ENCODE measurements at regions not wholly inside any gene's neighbourhood (a gene's known extent, or its start where the extent isn't known, plus 50 kb on each side); places are given as distances from the start of the nearest gene placed in this dataset.

GRCh38 chr17:71004413-71004812 lies 835.1 kb downstream of the KCNJ2 start:
- H3K27me3 ChIP-seq (ENCODE audit: control insufficient read depth in 4 of 4, insufficient read depth in 4 of 4, low read length in 3 of 4): no peaks in the 10 kb centered on the region
- H3K9ac ChIP-seq (ENCODE audit: low read depth in 1 of 2, low read length in 2 of 2): no peak overlapping the region
- H3K27ac ChIP-seq (ENCODE audit: low read depth in 1 of 2, low read length in 2 of 2): no peak overlapping the region
- H3K4me3 ChIP-seq (ENCODE audit: low read depth in 1 of 3, low read length in 3 of 3): no peak overlapping the region
- DNase-seq (ENCODE audit: low spot score): no peak
- H3K36me3 ChIP-seq (ENCODE audit: control insufficient read depth in 4 of 4, insufficient read depth in 3 of 4, low read depth in 1 of 4, low read length in 3 of 4): no peaks in the 10 kb centered on the region
- TF ChIP-seq ATF3 (IDR thresholded peaks at IDR 0.05) (no peak), GABPA (IDR thresholded peaks at IDR 0.05 in 1 of 2, conservative IDR thresholded peaks at IDR 0.05 in 1 of 2) (no peak), TAF1 (conservative IDR thresholded peaks at IDR 0.05) (no peak), FOXA2 (IDR thresholded peaks at IDR 0.05) (no peak), RAD21 (IDR thresholded peaks at IDR 0.05) (no peak), CTCF (IDR thresholded peaks at IDR 0.05; ENCODE audit: low read depth, low read length, missing input control) (no peak), EGR1 (IDR thresholded peaks at IDR 0.05; ENCODE audit: low read depth in 2 of 2) (no peak), RXRA (IDR thresholded peaks at IDR 0.05) (no peak), FOXA1 (IDR thresholded peaks at IDR 0.05) (no peak), NR2F2 (IDR thresholded peaks at IDR 0.05) (no peak)
- H3K9me3 ChIP-seq (ENCODE audit: control insufficient read depth in 4 of 4, low read length in 3 of 4): no peaks in the 10 kb centered on the region
- WGBS: 90% methylated on average over 6 of the region's 6 CpGs
- no peaks in the 10 kb centered on the region for H3K4me1 ChIP-seq (ENCODE audit: control insufficient read depth in 4 of 4, insufficient read depth in 4 of 4, low read length in 3 of 4)

GRCh38 chr17:71011391-71011790 lies 842.1 kb downstream of the KCNJ2 start:
- Histone ChIP-seq H3K9ac (ENCODE audit: low read depth in 1 of 2, low read length in 2 of 2) (no peak overlapping the region), H3K36me3 (ENCODE audit: control insufficient read depth in 4 of 4, insufficient read depth in 3 of 4, low read depth in 1 of 4, low read length in 3 of 4) (no peaks in the 10 kb centered on the region), H3K27ac (ENCODE audit: low read depth in 1 of 2, low read length in 2 of 2) (no peak overlapping the region), H3K27me3 (ENCODE audit: control insufficient read depth in 4 of 4, insufficient read depth in 4 of 4, low read length in 3 of 4) (no peaks in the 10 kb centered on the region), H3K4me1 (ENCODE audit: control insufficient read depth in 4 of 4, insufficient read depth in 4 of 4, low read length in 3 of 4) (no peaks in the 10 kb centered on the region), H3K9me3 (ENCODE audit: control insufficient read depth in 4 of 4, low read length in 3 of 4) (no peaks in the 10 kb centered on the region), H3K4me3 (ENCODE audit: low read depth in 1 of 3, low read length in 3 of 3) (no peak overlapping the region)
- DNase-seq (ENCODE audit: low spot score): no peak
- TF ChIP-seq JUND (IDR thresholded peaks at IDR 0.05) (no peak), CTCF (IDR thresholded peaks at IDR 0.05; ENCODE audit: low read depth, low read length, missing input control) (no peak), NR2F2 (IDR thresholded peaks at IDR 0.05) (no peak), RAD21 (IDR thresholded peaks at IDR 0.05) (no peak), HNF4G (IDR thresholded peaks at IDR 0.05) (no peak), FOXA1 (IDR thresholded peaks at IDR 0.05) (no peak), ZBTB33 (IDR thresholded peaks at IDR 0.05) (no peak), HNF4A (conservative IDR thresholded peaks at IDR 0.05) (no peak), EGR1 (IDR thresholded peaks at IDR 0.05; ENCODE audit: low read depth in 2 of 2) (no peak)
- 52% methylated on average over 4 of the region's 4 CpGs for WGBS

Data from liver (tissue), 8 donors.